ENCODE measurements at regions not wholly inside any gene's neighbourhood (a gene's known extent, or its start where the extent isn't known, plus 50 kb on each side); places are given as distances from the start of the nearest gene placed in this dataset.

DNA sequence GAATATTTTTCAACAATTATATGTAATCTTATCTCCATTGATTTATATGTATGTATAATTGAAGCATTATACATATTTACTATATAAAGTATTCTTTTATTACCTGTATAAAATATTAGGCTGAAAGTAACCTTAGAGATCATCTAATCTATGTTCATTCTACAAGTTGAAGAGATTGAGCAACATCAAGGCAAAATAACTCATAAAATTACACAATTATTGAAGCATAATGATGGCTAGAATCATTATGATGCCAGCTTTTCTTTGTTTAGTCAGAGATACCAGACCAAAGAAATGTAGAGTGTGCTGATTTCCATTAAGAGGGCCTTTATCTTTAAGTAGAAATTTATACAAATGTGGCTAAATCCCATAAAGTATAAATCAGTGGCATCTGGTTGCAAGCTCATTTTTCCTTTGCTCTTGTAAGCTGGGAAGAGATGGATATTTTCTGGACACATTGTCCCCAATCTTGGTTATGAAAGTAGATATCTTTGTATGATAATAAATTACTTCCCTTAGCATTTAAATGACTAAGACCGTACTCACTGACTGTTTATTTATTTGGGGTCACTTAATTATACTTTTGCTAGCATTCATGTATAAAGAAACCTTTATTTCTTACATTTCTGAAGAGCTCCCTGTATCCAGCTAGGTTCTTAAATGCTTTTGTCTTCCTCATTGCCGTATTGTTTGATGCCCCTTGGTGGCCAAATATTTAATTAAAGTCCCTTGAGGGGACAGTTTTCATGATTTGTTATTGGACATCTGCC, 339.8 kb downstream of the PCDH7 start:
- no peak overlapping the region for H3K4me3 ChIP-seq (ENCODE audit: low read depth, low read length)
- in situ Hi-C loops (cut with HindIII; ENCODE audit: low sequenced_read_pairs): no loop called here
- TF ChIP-seq CTCF (IDR thresholded peaks at IDR 0.05; ENCODE audit: low read depth, low read length): no peak
- DNase-seq (ENCODE audit: low read depth, low spot score): peak; percentile 21

DNA sequence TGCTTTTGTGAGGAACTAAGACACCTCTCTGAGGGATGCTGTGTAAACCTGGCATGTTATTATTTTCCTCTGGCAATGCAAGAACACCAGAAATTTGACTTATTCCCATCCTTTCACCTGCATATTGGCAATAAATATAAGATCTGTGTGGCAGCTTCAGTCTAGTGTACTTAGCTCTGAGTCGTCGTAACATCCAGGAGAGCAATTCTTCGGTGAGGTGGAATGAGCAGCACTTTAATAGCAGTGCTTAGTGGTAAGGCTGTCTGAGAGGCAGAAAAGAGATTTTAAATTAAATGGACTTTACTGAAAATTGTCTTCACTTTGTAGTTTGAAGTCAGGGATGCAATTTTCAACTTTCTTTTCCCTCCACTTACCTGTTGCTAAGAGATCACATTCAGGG, 344.9 kb downstream of the PCDH7 start:
- no peak for DNase-seq (ENCODE audit: low read depth, low spot score)
- TF ChIP-seq CTCF (IDR thresholded peaks at IDR 0.05; ENCODE audit: low read depth, low read length): no peak
- H3K4me3 ChIP-seq (ENCODE audit: low read depth, low read length): no peak overlapping the region
- in situ Hi-C loops (cut with HindIII; ENCODE audit: low sequenced_read_pairs): no loop called here

DNA sequence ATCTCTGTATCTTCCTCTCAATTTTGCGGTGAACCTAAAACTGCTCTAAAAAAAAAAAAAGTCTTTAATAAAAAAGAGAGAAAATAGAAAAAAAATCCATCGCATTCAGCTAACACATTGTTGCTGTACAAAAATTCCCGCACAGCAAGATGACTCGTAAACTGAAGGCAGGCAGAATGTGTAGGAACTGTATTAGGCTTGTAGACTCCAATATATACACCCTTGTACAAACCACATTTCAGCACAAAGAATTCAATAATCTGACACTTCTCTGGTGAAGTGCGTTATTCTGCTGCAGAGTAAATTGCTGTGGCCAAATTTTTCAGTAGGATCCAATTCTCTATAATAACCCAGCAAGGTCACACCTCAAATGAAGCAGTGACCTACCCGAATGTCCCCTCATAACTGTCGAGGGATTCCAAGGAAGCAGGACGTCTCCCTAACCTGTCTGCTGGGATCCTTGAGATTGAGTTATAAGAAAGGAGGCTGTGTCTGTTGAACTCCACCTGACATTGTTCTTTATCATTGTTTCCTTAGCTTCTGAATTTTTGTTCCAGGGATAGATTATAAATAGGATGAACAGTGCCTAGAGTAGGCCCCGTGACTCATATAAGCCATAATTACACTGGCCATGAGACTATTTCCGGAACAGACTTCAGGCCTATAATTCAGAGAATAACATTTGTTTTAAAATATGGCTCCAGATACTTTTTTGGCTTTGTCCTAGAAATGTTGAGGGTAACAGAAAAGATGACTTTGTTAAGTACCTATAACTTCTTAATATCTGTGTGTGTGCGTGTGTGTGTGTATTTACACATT, 348.3 kb downstream of the PCDH7 start:
- no peak overlapping the region for H3K4me3 ChIP-seq (ENCODE audit: low read depth, low read length)
- no peak for DNase-seq (ENCODE audit: low read depth, low spot score)
- in situ Hi-C loops (cut with HindIII; ENCODE audit: low sequenced_read_pairs): no loop called here
- no peak for TF ChIP-seq CTCF (IDR thresholded peaks at IDR 0.05; ENCODE audit: low read depth, low read length)

- in situ Hi-C loops (cut with HindIII; ENCODE audit: low sequenced_read_pairs): no loop called here
- no peak for DNase-seq (ENCODE audit: low read depth, low spot score)
- TF ChIP-seq CTCF (IDR thresholded peaks at IDR 0.05; ENCODE audit: low read depth, low read length): no peak
- H3K4me3 ChIP-seq (ENCODE audit: low read depth, low read length): no peak overlapping the region
Observed at GRCh38 chr4:31069151-31069550, 349.0 kb downstream of the PCDH7 start.

DNA sequence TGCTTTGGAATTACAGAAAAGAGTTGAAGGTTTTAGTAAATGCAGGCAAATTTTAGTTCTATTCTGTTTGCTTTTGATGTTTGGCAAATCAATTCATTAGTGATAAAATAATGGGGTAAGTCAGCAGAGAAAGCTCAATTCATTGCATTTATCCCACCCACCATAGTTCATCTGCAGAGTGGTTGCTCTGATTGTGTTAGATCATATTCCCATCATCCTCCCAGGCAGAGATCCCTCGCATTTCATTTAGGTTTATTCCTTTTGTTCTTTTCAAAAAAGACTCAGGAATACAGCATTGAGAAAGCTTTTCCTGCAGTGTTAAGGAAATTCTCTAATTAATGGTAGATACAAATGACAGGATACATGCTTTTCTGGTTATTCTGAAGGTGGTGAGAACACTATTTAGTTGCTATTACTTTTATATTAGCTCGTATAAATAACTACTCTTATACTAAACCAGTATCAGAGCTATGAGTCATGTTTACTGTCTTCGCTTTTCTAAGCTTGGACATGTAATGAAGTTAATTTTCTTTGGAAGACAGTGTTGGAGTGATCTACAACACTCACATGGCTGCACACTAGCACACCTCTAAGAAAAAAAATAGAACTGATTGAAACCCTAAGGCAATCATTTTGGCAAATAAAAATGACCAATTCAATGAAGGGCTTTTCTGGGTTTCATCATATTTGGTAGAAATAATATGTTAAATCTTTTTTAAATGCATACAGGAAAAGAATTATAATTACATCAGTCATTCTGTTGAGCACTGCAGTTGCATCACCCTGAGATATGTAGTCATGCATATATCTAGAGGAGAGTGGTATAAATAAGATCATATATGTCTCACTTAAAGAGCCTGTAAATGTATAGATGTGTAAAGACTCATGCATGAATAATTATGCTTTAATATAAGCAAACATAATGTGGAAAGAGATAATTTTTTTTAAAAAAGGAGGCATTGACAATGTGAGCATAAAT, 351.6 kb downstream of the PCDH7 start:
- no peak for TF ChIP-seq CTCF (IDR thresholded peaks at IDR 0.05; ENCODE audit: low read depth, low read length)
- DNase-seq (ENCODE audit: low read depth, low spot score): no peak
- H3K4me3 ChIP-seq (ENCODE audit: low read depth, low read length): no peak overlapping the region
- in situ Hi-C loops (cut with HindIII; ENCODE audit: low sequenced_read_pairs): no loop called here

DNA sequence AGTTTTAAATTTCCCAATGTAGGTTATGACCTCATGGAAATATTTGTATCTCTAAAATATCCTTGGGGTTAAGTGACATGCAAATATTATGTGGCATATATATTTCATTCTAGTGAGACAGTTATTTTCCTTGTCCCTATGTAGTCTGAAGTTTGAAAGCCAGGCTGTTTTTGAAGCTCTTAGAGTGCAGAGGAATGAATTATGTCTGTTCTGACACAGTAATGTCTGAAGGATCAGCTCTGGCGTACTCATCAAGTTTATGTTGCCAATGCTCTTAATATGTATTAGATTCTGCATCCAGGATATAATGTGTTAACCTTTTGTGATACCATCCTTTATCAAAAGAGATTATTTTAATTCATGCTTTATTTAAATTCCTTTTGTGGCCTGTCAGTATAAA, 355.8 kb downstream of the PCDH7 start:
- in situ Hi-C loops (cut with HindIII; ENCODE audit: low sequenced_read_pairs): no loop called here
- H3K4me3 ChIP-seq (ENCODE audit: low read depth, low read length): no peak overlapping the region
- no peak for TF ChIP-seq CTCF (IDR thresholded peaks at IDR 0.05; ENCODE audit: low read depth, low read length)

More for the DNA sequence above, 355.8 kb downstream of the PCDH7 start:
- no peak for DNase-seq (ENCODE audit: low read depth, low spot score)

All from astrocyte of the spinal cord (primary cell).